GM20000 (cell line): ENCODE measurements at regions not wholly inside any gene's neighbourhood (a gene's known extent, or its start where the extent isn't known, plus 50 kb on each side); places are given as distances from the start of the nearest gene placed in this dataset.

Experiments used
- DNase-seq: peaks from one replicate; pipeline ENCODE4 v3.0.0; 2012; ENCODE audit warnings: low spot score
- CTCF ChIP-seq: IDR thresholded peaks from 2 replicates; pipeline ENCODE4 v1.5.1; 2012; ENCODE audit warnings: mild to moderate bottlenecking, control low read depth; ENCODE audit errors: extremely low read depth, missing control alignments

GRCh38 chrX:45697591-45697990 lies 496.9 kb upstream of the DIPK2B start:
- no peak for TF ChIP-seq CTCF
- DNase-seq: no peak

- no peak for DNase-seq
- TF ChIP-seq CTCF: no peak
Observed at GRCh38 chrX:45696736-45697135, 496.1 kb upstream of the DIPK2B start.

GRCh38 chrX:45689971-45690370 lies 489.3 kb upstream of the DIPK2B start:
- TF ChIP-seq CTCF: no peak
- DNase-seq: no peak

GRCh38 chrX:45683914-45684313 lies 483.2 kb upstream of the DIPK2B start:
- no peak for TF ChIP-seq CTCF
- DNase-seq: no peak

GRCh38 chrX:45681891-45682290 lies 481.2 kb upstream of the DIPK2B start:
- no peak for TF ChIP-seq CTCF
- no peak for DNase-seq

- no peak for DNase-seq
- TF ChIP-seq CTCF: no peak
Observed at GRCh38 chrX:45669715-45670340, 469.2 kb upstream of the DIPK2B start.

DNA sequence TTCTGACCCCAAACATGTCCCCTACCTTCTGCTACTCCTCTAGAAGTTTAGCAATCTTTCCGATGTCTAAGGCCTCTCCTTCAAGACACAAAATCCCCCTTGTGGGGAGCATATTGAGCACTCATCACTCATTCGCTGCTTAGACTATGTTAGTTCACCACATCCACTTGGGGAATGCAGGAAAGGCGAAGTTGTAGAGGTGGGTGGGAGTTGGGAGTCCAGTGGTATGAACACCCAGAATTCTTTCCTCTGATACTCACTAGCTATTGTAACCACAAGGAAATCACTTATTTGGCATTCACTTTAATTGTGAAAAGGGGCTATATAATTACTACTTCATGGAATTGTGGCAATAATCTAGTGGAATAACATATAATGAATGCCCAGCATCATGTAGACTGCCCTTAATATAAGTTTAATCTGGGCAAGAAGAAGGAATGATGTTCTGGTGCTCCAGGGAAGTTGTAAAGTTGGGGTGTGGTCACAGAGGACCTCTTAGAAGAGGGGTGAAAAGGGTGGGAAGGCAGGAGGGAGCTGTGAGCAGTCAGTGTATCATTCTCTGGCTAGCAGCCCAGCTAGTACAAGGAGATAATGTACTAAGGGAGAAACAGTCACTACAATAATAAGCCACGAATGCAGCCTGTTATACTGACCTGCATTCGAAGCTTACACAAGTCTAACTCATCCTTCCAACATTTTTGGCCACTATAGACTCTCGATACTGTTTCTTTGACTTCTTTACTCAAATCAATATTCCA lies 468.2 kb upstream of the DIPK2B start:
- DNase-seq: no peak
- no peak for TF ChIP-seq CTCF
